WI38 (cell line): ENCODE measurements at regions not wholly inside any gene's neighbourhood (a gene's known extent, or its start where the extent isn't known, plus 50 kb on each side); places are given as distances from the start of the nearest gene placed in this dataset.

ENCODE experiments used
- H3K4me3 ChIP-seq: 2 replicates; pipeline ENCODE4 v1.5.1; 2011; ENCODE audit warnings: low read depth, mild to moderate bottlenecking, control low read depth, low read length
- TF ChIP-seq, protein P1 (sequence below): IDR thresholded peaks from 2 replicates; pipeline ENCODE4 v1.5.1; 2012; ENCODE audit warnings: low read depth, mild to moderate bottlenecking, control low read depth, low read length

DNA sequence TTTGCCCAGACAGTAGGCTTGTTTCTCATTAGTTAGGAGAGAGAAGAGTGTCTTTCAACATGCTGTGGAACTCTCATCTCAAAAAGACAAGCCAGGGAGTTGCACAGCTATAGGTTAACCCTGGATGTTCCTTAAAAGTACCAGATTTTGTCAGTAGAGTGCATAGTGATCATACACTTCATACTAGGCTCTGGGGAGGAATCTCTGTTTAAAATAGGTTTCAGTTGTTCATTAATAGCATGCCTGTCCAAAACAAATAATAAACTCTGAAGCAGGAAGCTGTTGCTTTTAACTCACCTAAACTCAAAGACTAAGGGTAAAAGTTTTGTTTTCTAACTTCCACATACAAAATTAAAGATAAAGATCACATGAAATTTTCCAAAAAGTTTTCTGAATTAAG, 1948.4 kb downstream of the C4orf33 start:
- H3K4me3 ChIP-seq: no peak overlapping the region
- TF ChIP-seq, protein P1, sequence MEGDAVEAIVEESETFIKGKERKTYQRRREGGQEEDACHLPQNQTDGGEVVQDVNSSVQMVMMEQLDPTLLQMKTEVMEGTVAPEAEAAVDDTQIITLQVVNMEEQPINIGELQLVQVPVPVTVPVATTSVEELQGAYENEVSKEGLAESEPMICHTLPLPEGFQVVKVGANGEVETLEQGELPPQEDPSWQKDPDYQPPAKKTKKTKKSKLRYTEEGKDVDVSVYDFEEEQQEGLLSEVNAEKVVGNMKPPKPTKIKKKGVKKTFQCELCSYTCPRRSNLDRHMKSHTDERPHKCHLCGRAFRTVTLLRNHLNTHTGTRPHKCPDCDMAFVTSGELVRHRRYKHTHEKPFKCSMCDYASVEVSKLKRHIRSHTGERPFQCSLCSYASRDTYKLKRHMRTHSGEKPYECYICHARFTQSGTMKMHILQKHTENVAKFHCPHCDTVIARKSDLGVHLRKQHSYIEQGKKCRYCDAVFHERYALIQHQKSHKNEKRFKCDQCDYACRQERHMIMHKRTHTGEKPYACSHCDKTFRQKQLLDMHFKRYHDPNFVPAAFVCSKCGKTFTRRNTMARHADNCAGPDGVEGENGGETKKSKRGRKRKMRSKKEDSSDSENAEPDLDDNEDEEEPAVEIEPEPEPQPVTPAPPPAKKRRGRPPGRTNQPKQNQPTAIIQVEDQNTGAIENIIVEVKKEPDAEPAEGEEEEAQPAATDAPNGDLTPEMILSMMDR: no peak

DNA sequence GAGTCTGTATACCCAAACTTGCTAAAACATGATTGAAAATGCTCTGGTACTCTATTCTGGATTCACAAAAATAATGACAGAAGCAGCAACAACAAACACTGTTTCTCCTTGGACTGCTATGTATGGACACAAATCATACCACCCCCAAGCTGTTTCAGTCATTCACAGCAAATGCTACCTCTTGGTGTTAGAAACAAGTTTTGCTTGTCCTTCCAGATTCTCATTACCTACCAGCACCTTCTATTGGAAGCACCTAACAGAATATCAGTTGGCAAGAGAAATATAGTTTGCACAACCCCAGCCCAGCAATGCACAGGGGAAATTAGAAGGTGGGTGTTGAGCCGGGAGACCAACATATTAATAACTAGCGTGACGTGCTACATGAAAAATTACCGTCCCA, 1950.9 kb downstream of the C4orf33 start:
- TF ChIP-seq, protein P1: no peak
- no peak overlapping the region for H3K4me3 ChIP-seq

DNA sequence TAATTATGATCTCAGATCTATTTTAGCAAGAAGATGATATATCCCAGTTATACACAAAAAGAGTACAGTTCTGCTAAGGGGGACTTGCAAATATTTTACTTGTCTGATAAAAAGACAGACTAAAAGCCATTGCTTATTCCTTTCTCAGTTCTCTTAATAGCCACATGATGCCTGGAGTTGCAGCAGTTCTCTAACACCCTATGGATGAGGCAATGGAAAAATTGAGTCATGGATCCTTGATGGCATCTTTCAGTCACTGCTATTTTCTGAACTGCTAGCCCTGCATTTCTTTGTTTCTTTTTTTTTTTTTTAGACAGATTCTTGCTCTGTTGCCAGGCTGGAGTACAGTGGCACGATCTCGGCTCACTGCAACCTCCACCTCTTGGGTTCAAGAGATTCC, 1956.7 kb downstream of the C4orf33 start:
- TF ChIP-seq, protein P1: no peak
- H3K4me3 ChIP-seq: no peak overlapping the region

DNA sequence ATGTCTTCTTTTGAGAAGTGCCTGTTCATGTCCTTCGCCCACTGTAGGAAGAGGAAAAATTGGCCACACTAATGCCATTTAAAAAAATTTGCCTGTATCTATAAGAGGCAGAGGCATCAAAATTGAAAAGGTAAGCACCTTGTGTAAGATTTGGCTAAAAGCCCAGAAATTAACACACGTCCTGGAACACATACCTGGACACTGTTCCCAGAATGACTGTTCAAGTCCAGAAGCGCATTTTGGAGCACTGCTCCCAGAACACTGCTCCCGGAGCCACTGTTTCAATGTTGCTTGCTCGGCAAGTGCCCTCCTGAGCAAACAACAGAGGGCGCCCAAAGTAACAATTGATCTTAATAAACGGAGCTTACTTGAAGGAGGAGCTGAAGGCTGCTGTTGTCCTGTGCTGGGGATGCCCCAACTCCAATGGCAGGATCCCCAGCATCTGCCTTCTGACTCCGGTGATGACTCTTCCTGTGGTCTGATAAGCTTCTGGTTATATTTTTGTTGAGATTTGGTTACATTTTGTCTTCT, 1958.6 kb downstream of the C4orf33 start:
- TF ChIP-seq, protein P1: no peak
- H3K4me3 ChIP-seq: no peak overlapping the region

DNA sequence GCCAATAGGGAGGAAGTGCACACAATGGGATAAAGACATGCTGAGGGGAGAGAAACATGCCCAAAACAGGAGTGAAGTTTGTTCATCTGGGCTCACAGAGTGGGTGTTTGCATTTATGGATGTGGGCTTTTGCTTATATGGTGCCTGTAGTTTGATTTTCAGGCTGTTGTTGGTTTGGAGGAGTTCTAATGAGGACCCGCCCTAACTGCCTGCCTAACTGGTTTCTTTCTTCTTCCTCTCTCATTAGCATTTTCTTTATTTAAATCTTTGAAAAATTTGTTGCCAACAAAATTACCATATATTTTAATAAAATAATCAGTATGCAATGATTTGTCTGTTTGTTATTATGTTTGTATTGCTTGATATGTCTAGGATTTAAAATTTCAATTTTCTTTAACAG, 1965.8 kb downstream of the C4orf33 start:
- TF ChIP-seq, protein P1: no peak
- H3K4me3 ChIP-seq: no peak overlapping the region

DNA sequence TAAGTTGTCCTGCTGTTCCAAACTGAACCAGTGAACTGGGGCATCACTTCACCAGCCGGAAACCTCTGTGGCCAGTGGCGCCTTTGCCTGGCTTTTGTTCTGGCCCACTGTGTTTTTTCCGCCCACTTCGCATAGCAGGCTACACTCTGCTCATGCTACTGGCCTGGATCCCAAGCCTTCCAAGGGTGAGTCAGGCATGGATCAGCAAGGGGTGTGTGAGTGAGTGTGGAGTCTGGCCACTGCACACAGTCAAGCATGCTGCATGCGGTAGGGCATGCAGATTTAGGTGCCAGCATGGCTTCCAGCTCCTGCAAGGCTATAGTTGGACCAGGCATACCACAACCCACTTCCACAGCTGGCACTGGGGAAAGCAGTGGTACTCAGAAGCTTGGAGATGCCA, 1967.9 kb downstream of the C4orf33 start:
- no peak overlapping the region for H3K4me3 ChIP-seq
- TF ChIP-seq, protein P1: no peak

DNA sequence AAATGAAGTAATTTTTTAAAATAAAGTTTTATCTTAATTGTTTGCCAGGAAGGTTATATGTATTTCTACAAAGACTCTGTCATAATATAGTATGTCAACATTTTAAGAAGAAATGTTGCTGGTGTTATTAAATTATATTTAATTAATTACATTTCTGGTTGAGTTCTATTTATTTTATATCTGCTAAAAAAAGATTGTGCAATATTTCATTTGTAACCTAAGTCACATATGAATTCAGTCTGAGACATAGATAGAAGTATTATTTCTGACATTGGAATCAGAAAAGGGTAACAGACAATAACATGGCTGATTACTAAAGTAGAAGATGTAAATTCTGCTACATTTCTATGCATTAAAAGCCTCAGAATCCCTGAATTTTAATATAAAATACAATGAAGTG, 1985.1 kb downstream of the C4orf33 start:
- TF ChIP-seq, protein P1: no peak
- no peak overlapping the region for H3K4me3 ChIP-seq
